Epithelial cell of proximal tubule (primary cell): ENCODE measurements at regions not wholly inside any gene's neighbourhood (a gene's known extent, or its start where the extent isn't known, plus 50 kb on each side); places are given as distances from the start of the nearest gene placed in this dataset.

Source experiments
- DNase-seq: peaks from one replicate; pipeline ENCODE4 v3.0.0-alpha.2; 2011; ENCODE audit warnings: low read depth
- H3K4me3 ChIP-seq: 2 replicates; pipeline ENCODE4 v1.5.1; 2011; ENCODE audit warnings: low read depth, mild to moderate bottlenecking, low read length
- CTCF ChIP-seq: conservative IDR thresholded peaks from 2 replicates; pipeline ENCODE4 v1.5.1; 2012; ENCODE audit warnings: low read depth, mild to moderate bottlenecking, low read length

GRCh38 chr1:4146101-4146500 is 246.0 kb upstream of the C1orf174 start:
- no peak for TF ChIP-seq CTCF
- no peak overlapping the region for H3K4me3 ChIP-seq
- DNase-seq: no peak

GRCh38 chr1:4146614-4147013 is 246.5 kb upstream of the C1orf174 start:
- no peak for TF ChIP-seq CTCF
- DNase-seq: no peak
- no peak overlapping the region for H3K4me3 ChIP-seq

GRCh38 chr1:4147509-4147908 is 247.4 kb upstream of the C1orf174 start:
- H3K4me3 ChIP-seq: no peak overlapping the region
- DNase-seq: no peak
- no peak for TF ChIP-seq CTCF

GRCh38 chr1:4149281-4149680 is 249.2 kb upstream of the C1orf174 start:
- DNase-seq: no peak
- no peak for TF ChIP-seq CTCF
- no peak overlapping the region for H3K4me3 ChIP-seq

GRCh38 chr1:4149831-4150230 is 249.8 kb upstream of the C1orf174 start:
- no peak overlapping the region for H3K4me3 ChIP-seq
- TF ChIP-seq CTCF: no peak
- no peak for DNase-seq

GRCh38 chr1:4150262-4150661 is 250.2 kb upstream of the C1orf174 start:
- DNase-seq: no peak
- no peak for TF ChIP-seq CTCF
- H3K4me3 ChIP-seq: no peak overlapping the region

GRCh38 chr1:4152266-4152665 is 252.2 kb upstream of the C1orf174 start:
- no peak for TF ChIP-seq CTCF
- no peak overlapping the region for H3K4me3 ChIP-seq
- DNase-seq: no peak
